HG02678 (cell line): ENCODE measurements at regions not wholly inside any gene's neighbourhood (a gene's known extent, or its start where the extent isn't known, plus 50 kb on each side); places are given as distances from the start of the nearest gene placed in this dataset.
"Not testable (repeated sequence)": the region's sequence is repeated elsewhere in the genome, so short reads cannot be mapped to it uniquely, and the experiment has no call there.

Experiments used
- ATAC-seq: cut with Tn5 transposase; IDR thresholded peaks from one replicate; pipeline ENCODE4 v1.9.1; 2021; ENCODE audit warnings: mild to moderate bottlenecking, moderate library complexity; ENCODE audit not compliant: unreplicated experiment

- ATAC-seq = not testable (repeated sequence)
Measured at GRCh38 chrY:17827155-17827554, 52.9 kb downstream of the CDY2B start.

GRCh38 chrY:17819700-17820099 lies 60.3 kb downstream of the CDY2B start:
- not testable (repeated sequence) for ATAC-seq

- ATAC-seq = not testable (repeated sequence)
Measured at GRCh38 chrY:17819025-17819646, 60.9 kb downstream of the CDY2B start.

GRCh38 chrY:17817076-17818068 lies 62.6 kb downstream of the CDY2B start:
- not testable (repeated sequence) for ATAC-seq

GRCh38 chrY:17812664-17813063 lies 67.4 kb downstream of the CDY2B start:
- not testable (repeated sequence) for ATAC-seq

GRCh38 chrY:17799915-17800314 lies 80.1 kb downstream of the CDY2B start:
- not testable (repeated sequence) for ATAC-seq

- ATAC-seq = not testable (repeated sequence)
Measured at GRCh38 chrY:17787214-17787613, 92.8 kb downstream of the CDY2B start.

GRCh38 chrY:17766000-17766699 lies 113.9 kb downstream of the CDY2B start:
- not testable (repeated sequence) for ATAC-seq

- not testable (repeated sequence) for ATAC-seq
Measured at GRCh38 chrY:17759213-17759612, 120.8 kb downstream of the CDY2B start.

GRCh38 chrY:17752887-17753497 lies 127.0 kb downstream of the CDY2B start:
- not testable (repeated sequence) for ATAC-seq

- not testable (repeated sequence) for ATAC-seq
Measured at GRCh38 chrY:17739852-17740251, 140.2 kb downstream of the CDY2B start.

- ATAC-seq = not testable (repeated sequence)
Measured at GRCh38 chrY:17729474-17729873, 150.5 kb downstream of the CDY2B start.

GRCh38 chrY:17716329-17717043 lies 163.5 kb downstream of the CDY2B start:
- ATAC-seq = not testable (repeated sequence)

- not testable (repeated sequence) for ATAC-seq
Measured at GRCh38 chrY:17668037-17668436, 212.0 kb downstream of the CDY2B start.

- ATAC-seq = not testable (repeated sequence)
Measured at GRCh38 chrY:17643052-17643451, 237.0 kb downstream of the CDY2B start.

- not testable (repeated sequence) for ATAC-seq
Measured at GRCh38 chrY:17634484-17634883, 245.5 kb downstream of the CDY2B start.

- ATAC-seq = not testable (repeated sequence)
Measured at GRCh38 chrY:17611256-17611655, 268.8 kb downstream of the CDY2B start.

GRCh38 chrY:17610649-17611048 lies 269.4 kb downstream of the CDY2B start:
- ATAC-seq = not testable (repeated sequence)

- ATAC-seq = not testable (repeated sequence)
Measured at GRCh38 chrY:17607150-17607549, 272.9 kb downstream of the CDY2B start.

- ATAC-seq = not testable (repeated sequence)
Measured at GRCh38 chrY:17599263-17599662, 280.8 kb downstream of the CDY2B start.
